Renal pelvis (tissue), 1 donor: ENCODE measurements at regions not wholly inside any gene's neighbourhood (a gene's known extent, or its start where the extent isn't known, plus 50 kb on each side); places are given as distances from the start of the nearest gene placed in this dataset.
"Not testable (repeated sequence)": the region's sequence is repeated elsewhere in the genome, so short reads cannot be mapped to it uniquely, and the experiment has no call there.

Experiments
- DNase-seq: peaks from one replicate; pipeline ENCODE4 v3.0.0-alpha.2; 2013

DNA sequence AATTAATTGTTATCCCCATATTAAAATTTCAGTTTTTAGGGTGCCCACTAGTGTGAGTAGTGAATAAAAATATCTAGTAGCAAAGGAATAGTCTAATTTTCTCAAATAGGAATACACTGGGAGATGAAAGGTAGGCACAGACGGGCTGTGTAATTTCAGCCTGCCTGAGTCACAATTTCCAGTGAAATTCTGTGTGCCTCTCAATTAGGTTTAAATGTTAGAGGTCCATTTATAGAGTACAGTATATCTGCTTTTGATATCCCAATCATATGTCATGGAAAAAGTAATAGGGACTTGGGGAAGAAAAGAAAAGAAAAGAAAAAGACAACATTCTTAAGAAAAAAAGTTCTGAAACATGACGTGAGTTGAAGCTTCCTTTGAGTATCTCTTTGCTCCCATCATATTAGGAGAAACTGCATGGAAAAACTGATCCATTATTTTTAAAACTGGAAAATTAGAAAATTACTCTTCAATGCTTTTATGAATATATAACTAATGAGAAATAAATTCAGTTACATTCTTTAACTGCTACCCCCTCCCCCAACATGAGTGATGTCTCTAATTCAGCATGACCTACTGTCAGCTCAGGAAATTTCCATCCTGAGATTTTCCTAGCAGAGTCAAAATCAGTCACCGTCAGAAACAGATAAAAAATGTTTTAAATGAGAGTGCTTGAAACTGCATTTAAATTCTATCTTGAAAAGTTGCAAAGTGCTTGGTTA, 473.8 kb upstream of the HSF2 start:
- DNase-seq: no peak

DNA sequence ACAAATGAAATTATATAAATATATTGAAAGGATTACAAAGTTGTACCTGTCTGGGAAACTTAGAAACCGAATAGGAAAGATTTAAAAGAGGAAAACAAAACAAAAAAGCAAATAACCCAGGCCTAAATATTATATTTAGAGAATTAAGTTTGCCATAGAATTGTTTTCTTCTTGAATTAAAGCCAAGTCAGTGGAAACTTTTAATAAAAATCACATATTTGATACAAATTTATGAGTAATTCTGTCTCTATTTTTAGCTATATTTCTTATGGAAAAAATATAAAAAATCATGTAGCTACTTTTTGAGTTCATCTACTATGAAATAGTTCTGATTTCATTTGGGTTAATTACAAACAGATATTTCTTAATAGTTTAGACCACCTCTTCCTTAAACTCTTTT, 470.2 kb upstream of the HSF2 start:
- DNase-seq: no peak

DNA sequence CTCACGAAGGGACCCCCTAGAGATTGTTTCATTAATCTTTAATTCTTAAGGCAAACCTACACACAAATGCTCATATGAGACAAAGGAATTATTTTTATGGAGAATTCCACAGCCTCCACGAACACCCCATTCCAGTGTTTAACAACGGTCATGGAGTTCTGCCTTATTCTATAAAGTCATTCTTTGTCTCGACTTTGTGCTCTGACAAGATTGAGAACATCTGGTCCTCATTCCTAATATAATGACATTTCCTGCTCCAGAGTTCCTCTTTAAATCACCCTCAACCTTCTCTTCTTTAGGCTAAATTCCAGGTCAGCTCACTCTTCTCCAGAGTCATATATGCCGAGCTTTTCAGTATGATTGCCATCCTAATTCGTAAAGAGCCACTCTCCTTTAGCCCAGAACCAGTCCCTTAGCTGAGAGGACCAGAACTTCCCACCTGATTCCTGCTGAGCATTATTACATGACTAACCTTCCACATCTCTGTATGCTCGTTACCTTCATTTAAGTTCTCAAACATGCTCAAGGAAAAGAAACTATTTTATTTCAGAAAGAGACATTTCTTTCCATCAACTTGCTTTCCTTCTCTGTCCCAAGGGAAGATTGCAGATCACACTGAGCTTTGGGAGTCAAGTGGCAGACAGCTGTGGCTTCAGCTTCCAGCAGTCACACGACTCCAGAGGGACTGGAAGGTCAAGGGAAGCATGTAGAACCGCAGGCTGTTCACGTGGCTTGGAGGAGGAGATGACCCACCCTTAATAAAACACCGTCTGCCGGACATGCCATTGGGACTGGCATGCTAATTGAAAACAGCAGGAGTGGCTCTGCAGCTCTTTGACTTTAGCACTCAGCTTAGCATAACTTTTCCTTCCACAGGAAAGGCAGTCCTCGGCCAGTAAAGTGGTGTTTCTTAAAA, 467.1 kb upstream of the HSF2 start:
- DNase-seq: peak; percentile 77

DNA sequence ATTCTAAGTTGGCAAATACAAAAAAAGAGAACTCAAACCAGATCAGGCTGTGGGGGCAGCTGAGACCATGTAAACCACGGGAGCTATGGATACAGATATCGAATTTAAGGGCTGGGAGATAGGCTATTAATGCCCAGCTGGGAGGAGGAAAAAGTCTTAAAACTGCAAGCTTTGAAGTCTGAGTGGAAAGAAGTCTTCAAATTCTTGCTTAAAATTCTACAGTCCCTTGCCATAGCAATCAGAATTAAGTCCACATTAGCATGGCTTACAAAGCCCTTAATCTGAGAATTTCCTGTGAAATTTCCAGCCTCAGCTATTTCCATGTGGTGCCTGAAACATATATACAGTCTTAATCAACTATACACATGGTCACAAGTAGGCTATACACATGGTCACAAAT, 465.0 kb upstream of the HSF2 start:
- DNase-seq: no peak

DNA sequence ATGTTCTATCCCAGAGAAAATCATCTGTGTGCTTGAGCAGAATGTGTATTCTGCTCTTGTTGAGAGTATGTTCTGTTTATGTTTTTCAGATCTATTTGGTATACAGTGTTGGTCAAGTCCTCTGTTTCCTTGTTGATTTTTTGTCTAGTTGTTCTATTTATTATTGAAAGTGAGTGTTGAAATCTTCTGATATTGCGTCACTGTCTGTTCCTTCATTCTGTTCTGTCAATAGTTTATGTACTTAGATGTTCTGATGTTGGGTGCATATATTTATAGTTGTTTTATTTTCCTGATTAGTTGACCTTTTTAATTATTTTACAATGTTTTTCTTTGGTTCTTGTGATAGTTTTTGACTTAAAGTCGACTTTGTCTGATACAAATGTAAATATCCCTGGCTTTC, 458.7 kb upstream of the HSF2 start:
- no peak for DNase-seq

DNA sequence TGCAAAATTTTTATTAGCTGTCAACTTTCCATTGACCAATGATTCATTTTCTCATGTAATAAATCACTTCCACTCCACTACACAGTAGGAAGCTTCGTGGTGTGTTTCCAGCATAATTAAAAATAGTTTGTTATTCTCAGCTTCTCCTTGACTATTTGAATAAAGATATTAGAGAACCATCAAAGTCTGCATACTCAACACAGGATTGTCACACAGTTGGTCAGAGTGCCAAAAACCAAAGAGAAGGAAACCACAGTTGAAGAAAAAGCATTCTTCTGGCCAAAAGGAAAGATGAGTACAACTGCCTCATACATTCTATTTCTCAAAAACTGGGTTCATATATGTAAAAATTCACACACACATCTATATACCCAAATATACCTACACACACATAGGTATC, 455.1 kb upstream of the HSF2 start:
- DNase-seq: no peak

DNA sequence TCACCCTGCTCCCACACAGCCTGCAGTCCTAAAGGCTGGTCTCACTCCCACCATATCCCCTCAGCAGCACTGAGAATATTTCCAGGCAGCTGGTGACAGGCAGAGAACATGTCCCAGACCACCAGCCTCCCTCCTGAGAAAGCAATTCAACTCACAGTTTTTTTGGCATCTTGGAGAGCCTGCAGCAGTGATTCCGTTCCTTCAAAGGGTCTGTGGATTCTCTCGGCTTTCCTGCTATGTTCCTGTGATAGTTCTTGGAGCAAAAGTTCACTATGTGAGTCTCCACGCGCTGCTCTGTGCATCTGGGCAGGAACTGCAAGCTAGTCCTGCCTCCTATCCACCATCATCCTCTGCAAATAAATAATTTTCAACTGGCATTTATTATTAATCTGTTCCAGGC, 448.3 kb upstream of the HSF2 start:
- DNase-seq: no peak

DNA sequence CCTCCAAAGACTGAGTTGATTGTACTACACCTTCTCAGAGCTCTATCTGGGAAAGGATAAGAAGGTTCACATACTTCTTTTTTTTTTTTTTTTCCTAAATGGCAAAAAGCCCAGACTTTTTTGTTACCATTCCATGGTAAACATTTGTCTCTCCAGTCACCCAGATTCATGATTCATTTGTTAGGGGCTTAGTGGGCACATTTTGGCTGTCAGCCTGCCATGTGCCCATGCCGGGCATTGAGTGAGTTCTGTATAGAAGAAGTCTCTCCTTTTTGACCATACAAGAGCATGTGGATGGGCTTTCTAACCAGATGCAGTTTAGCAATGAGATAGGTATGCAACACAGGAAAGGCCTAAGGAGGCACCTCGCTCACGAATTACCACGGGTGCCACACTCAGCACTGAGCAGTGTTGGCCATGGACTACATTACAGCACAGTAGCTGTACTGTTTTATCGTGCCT, 447.5 kb upstream of the HSF2 start:
- no peak for DNase-seq

DNA sequence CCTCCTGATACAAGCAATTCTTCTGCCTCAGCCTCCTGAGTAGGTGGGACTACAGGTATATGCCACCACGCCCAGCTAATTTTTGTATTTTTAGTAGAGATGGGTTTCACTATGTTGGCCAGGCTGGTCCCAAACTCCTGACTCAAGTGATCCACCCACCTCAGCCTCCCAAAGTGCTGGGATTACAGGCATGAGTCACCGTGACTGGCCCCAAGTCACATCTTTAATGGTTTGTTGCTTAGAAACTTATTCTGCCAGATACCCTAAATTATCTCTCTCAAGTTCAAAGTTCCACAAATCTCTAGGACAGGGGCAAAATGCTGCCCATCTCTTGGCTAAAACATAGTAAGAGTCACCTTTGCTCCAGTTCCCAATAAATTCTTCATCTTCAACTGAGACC, 444.1 kb upstream of the HSF2 start:
- DNase-seq: not testable (repeated sequence)

DNA sequence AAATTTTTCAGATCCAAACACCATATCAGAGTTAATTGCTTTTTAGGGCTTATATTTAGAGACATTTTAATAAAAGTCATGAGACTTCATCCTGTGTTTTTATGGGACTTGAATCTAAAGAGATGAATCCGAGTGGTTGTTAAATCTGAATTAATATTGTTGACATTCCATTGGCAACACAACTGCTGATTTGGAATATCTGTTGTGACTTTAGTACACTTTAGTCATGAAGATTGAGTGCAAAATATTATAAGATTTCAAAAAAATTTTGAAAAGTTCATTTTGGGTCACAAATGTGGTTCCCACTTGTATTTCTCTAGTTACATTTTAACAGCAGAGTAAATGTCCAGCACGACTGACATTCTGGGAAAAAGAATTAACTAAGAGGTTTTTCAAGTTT, 442.7 kb upstream of the HSF2 start:
- DNase-seq: no peak

DNA sequence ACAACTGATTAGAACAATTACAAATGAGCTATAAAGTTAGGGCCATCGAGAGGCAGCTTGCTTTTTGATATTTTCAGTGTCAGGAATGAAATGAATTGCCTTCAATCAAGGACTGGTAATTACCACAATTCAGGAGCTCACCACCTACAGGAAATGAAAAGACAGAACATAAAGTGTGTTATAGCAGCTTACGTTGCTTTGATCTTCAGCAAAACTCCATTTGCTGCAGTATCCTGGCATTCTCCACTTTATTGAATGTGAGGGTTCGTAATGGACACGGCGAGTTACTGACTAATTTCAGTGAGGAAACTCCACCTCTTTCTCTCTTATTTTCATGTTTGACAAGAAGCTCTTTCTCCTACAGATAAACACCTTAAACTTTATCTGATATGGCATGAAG, 440.0 kb upstream of the HSF2 start:
- DNase-seq: no peak

DNA sequence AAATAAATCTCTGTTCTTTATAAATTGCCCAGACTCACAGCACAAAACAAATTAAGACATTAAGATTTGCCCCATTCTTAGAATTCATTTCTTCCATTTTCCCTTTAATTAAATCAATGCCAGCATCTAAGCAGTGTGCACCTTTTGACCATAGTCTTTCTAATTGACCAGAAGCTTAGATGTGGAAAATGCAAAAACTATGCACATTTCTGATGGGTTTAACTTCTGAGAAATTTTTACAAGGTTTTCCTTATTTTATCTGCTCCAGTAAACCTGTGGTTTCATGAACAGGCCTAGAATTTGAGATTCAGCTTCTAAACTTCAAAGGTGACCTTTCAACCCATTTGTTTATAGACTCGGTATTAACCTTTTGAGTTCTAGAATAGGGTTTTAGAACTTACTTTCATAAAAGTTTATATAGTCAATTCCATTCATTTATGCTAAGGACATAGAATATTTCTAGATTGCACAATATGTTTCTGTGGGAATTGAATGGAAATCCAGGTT, 437.8 kb upstream of the HSF2 start:
- no peak for DNase-seq

DNA sequence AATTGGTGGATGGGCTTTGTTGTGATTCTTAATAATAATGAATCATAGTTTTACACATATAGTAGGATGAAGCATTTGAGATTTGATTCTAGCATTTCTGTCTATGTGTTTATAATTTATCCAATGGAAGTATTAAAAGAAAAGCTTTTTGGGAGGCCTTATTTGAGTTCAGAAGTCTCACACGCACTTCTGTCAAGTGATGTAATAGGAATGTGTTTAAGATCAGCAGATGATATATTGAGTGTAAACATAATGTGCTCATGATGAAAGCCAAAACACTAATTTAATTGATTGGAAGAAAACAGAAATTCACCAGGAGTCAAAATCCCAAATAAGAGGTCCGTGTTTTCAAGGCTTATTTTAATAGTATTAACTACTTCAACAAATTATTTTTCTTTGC, 435.6 kb upstream of the HSF2 start:
- no peak for DNase-seq

DNA sequence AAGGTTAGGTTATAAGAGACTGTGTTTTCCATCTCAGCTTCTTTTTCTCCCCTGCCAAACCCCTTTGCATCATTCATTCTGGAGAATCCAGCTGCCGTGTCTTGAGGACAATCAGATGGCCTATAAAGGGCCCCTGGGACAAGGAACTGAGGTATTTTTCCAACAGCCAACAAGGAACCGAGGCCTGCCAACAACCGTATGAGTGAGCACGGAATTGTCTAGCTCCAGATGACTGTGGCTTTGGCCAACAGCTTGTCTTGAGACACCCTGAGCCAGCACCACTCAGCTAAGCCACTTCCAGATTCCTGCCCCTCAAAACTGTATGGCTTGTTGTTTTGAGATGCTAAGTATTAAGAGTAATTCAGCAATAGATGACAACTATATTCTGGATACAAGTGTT, 433.7 kb upstream of the HSF2 start:
- DNase-seq: no peak

DNA sequence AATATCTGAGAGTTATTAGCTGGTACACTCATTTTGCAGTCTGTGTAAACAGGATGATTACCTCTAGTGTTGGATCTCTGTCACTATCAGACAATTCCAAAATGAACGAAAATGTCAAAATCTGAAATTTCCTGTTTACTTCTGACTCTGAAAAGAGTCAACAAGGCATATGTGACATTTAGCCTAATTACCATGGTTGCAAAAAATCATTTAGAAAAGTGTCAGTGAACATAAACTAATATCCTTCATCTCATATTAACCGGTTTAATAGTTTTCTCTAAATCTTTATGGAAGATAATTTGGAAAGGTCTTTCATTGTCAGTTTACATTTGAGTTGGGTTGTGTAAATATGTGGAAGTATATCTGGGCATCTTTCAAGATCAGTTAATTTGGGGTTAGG, 431.8 kb upstream of the HSF2 start:
- DNase-seq: no peak

DNA sequence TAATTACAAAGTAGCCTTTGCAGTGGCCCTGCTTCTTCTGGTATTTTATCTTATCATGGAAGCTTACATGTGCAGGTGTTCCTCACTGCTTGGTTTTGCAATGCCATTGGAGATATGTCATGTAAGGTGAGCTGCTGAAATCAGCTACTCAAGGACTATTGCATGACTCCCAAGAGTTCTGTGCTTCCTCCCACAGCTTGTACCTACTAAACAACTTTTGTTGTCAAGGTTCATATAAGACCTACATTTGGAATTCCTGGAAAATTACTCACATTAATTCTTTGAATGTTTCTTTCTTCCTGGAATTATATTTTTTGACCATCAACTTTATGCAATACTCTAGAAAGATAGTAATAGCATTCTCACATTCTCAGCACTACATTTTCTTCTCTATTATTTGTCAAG, 427.5 kb upstream of the HSF2 start:
- DNase-seq: no peak

DNA sequence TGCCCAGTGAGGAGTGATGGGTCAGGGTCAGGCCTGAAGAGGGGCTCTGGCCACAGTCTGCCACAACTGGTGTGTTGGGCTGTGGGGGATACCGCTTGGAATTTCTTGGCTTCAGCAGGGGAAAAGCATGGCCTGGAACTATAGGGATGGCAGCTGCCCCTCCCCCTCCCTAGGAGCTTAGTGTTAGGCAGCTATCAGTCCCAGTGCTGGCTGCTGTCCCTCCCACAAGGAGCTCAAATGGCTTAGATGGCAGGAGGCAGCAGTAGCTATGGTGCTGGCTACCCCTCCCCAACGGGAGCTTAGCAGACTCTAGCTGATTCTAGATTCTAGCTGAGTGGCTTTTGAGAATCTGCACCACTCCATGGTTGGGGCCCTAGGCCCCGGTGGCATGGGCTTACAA, 414.5 kb upstream of the HSF2 start:
- DNase-seq: no peak

DNA sequence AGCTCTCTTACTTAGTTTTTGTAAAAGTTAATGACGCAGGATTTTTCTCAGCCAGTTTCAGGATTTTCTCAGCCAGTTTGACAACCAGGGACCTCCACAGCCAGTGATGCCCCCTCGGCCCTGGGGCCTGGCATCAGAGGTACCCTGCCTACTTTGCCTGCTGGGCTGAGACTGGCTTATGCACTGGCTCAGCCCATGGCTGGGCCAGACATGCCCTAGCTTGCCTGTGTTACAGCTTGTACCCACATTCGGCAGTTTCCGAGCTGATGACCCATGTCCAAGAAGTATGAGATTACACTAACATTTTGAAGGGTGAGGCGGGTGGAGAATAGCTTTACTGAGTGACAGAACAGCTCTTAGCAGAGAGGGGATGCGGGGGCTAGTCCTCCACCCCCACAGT, 406.1 kb upstream of the HSF2 start:
- DNase-seq: no peak

DNA sequence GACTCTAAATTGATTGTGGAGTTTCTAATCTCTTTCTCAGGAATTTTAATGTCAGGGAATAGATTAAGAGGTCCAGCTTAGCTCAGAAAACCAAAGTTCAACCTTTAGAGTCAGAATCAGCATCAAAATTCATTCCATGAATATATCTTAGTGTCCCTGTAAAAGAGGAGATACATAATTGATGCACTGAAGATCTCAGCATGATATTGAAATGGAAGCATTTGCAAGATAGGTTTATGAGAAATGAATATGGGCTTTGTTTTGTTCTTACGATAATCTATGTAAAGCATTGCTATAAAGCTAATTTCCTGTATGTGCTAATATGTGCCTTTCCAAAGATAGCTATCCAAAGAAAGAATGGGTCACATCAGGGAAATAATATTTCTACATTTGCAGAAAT, 404.5 kb upstream of the HSF2 start:
- DNase-seq: no peak

DNA sequence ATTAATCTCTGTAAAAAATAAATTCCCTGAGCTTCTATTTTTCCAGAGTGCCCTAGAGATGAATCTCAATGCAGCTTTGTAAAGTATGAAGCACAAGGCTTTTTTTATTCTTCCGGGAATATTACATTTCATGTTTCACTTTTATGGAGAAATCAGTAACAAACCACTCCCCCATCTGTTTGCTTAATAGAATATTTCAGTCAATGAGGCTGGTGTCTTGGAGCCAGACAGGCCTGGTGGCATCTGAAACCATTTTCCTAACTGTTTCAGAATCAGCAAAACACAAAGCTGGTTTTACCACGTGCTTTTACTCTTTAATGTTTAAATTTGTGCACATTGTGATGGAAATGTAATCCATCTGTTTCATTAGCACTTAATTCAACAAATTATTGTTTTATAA, 400.8 kb upstream of the HSF2 start:
- DNase-seq: no peak

DNA sequence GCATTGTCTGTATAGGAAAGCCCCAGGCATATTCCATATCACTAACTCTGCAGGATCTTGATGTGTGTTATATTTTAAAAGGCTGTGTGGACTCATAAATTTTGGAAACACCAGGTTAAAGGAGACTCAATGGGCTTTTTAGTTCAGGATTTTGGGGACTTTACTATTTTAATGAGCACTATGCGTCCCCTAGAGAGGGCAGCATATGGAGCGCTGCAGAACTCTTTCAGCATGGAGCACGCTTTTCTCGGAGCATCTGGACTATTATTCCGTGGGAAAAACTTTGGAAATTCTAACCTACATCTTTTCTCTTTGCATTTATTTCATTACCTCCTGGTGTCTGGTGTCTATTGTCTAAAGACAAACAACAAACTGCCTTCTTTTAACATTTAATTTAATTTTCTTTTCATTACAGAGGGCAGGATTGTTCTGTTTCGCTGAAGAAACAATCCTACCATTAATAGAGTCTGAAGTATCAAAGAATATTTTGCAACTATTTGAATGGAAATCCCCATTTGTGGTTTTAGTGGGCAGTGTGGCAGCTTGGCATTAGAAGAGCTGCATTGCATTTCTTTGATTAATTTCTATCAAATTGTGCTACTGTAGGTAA, 399.9 kb upstream of the HSF2 start:
- DNase-seq: no peak

DNA sequence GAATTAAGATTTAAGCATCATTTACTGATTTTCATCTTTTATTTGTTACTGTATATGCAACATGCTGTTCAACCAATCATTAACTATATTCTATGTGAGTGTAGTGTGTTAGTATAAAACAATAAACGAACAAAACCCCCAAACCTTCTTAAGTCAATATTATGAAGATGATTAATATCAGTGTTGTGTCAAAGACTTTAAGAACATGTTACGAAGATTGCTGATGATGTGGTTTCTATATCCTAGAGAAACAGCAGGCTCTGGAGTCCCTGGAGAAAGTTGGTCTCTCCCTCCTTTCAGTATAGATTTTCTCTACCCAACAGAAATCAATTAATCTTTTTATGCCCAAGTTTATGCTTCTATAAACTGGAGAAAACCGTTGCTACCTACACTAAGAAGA, 393.8 kb upstream of the HSF2 start:
- no peak for DNase-seq

DNA sequence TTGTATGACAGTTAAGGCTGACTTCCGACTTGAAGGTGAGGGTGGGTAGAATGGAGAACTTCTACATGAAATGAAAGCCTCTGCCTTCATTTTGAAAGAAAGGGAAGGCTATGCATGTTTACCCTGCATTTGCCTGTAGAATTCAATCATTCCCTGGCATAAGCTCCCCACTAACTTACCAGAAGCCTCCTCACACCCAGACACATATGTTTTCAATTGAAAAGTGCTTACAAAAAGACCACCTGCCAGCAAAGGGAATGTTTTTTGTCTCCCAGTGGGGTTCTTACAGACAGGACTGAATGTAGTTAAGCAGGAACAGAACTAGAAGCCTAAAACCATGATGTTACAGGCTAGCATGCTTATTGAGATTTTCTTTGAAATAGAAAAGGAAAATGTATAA, 392.1 kb upstream of the HSF2 start:
- DNase-seq: no peak
